ENCODE measurements at regions not wholly inside any gene's neighbourhood (a gene's known extent, or its start where the extent isn't known, plus 50 kb on each side); places are given as distances from the start of the nearest gene placed in this dataset.
"Not testable (repeated sequence)": the region's sequence is repeated elsewhere in the genome, so short reads cannot be mapped to it uniquely, and the experiment has no call there.

- not testable (repeated sequence) for H3K79me1 ChIP-seq (ENCODE audit: low read length); H3K27me3 ChIP-seq (ENCODE audit: insufficient read depth, low read length, poor library complexity); H4K8ac ChIP-seq (ENCODE audit: low read depth, low read length); H3K4me2 ChIP-seq (ENCODE audit: low read length); H2BK5ac ChIP-seq (ENCODE audit: low read length); H4K5ac ChIP-seq (ENCODE audit: low read length); H2AK5ac ChIP-seq (ENCODE audit: low read length); H2BK15ac ChIP-seq (replicated peaks; ENCODE audit: low read depth); H3K4ac ChIP-seq (ENCODE audit: low read depth, low read length); H3K56ac ChIP-seq (ENCODE audit: low read length); H3K18ac ChIP-seq (ENCODE audit: low read length); H3K23ac ChIP-seq (ENCODE audit: low read length); H2BK120ac ChIP-seq (ENCODE audit: low read depth, low read length); H3K36me3 ChIP-seq (ENCODE audit: control insufficient read depth, insufficient read depth, low read length); H3K4me1 ChIP-seq (ENCODE audit: control insufficient read depth, low read depth, low read length); H3K9ac ChIP-seq (ENCODE audit: low read length); H3K4me3 ChIP-seq (ENCODE audit: low read length); H3K79me2 ChIP-seq (ENCODE audit: control insufficient read depth, insufficient read depth, low read length)
- H3K27ac ChIP-seq (ENCODE audit: low read depth, low read length): peak overlapping the region; percentile 49
- WGBS (ENCODE audit: extremely low coverage, insufficient coverage, low lambda C conversion rate): no CpG with 5 or more reads among the region's 7 CpGs
- DNase-seq: peak; percentile 46
Observed at GRCh38 chrX:116332026-116332425, 104.4 kb upstream of the SLC6A14 start.

GRCh38 chrX:116334797-116335196 is 101.6 kb upstream of the SLC6A14 start:
- H2BK120ac ChIP-seq (ENCODE audit: low read depth, low read length); H3K4me1 ChIP-seq (ENCODE audit: control insufficient read depth, low read depth, low read length); H3K9ac ChIP-seq (ENCODE audit: low read length); H3K4me3 ChIP-seq (ENCODE audit: low read length); H2AK5ac ChIP-seq (ENCODE audit: low read length); H3K79me1 ChIP-seq (ENCODE audit: low read length); H2BK15ac ChIP-seq (replicated peaks; ENCODE audit: low read depth); H3K23ac ChIP-seq (ENCODE audit: low read length); H3K79me2 ChIP-seq (ENCODE audit: control insufficient read depth, insufficient read depth, low read length); H3K36me3 ChIP-seq (ENCODE audit: control insufficient read depth, insufficient read depth, low read length); H4K5ac ChIP-seq (ENCODE audit: low read length); H3K56ac ChIP-seq (ENCODE audit: low read length); H2BK5ac ChIP-seq (ENCODE audit: low read length); H3K27ac ChIP-seq (ENCODE audit: low read depth, low read length); H4K8ac ChIP-seq (ENCODE audit: low read depth, low read length); H3K4me2 ChIP-seq (ENCODE audit: low read length); H3K18ac ChIP-seq (ENCODE audit: low read length); H3K4ac ChIP-seq (ENCODE audit: low read depth, low read length); H3K27me3 ChIP-seq (ENCODE audit: insufficient read depth, low read length, poor library complexity): not testable (repeated sequence)
- peak; percentile 31 for DNase-seq
- WGBS (ENCODE audit: extremely low coverage, insufficient coverage, low lambda C conversion rate): no CpG with 5 or more reads among the region's 7 CpGs

GRCh38 chrX:116339407-116339806 is 97.0 kb upstream of the SLC6A14 start:
- H3K56ac ChIP-seq (ENCODE audit: low read length): no peak overlapping the region
- H4K5ac ChIP-seq (ENCODE audit: low read length): no peak overlapping the region
- H3K4me2 ChIP-seq (ENCODE audit: low read length): no peak overlapping the region
- H2BK15ac ChIP-seq (replicated peaks; ENCODE audit: low read depth): no peak overlapping the region
- H3K23ac ChIP-seq (ENCODE audit: low read length): no peak overlapping the region
- no peaks in the 10 kb centered on the region for H3K27me3 ChIP-seq (ENCODE audit: insufficient read depth, low read length, poor library complexity)
- no peaks in the 10 kb centered on the region for H3K4me1 ChIP-seq (ENCODE audit: control insufficient read depth, low read depth, low read length)
- no peaks in the 10 kb centered on the region for H3K79me1 ChIP-seq (ENCODE audit: low read length)
- H3K18ac ChIP-seq (ENCODE audit: low read length): no peak overlapping the region
- no peaks in the 10 kb centered on the region for H3K79me2 ChIP-seq (ENCODE audit: control insufficient read depth, insufficient read depth, low read length)
- no peak overlapping the region for H3K4me3 ChIP-seq (ENCODE audit: low read length)
- no peaks in the 10 kb centered on the region for H3K36me3 ChIP-seq (ENCODE audit: control insufficient read depth, insufficient read depth, low read length)
- no peak overlapping the region for H3K4ac ChIP-seq (ENCODE audit: low read depth, low read length)
- no peak overlapping the region for H2BK120ac ChIP-seq (ENCODE audit: low read depth, low read length)
- no CpG with 5 or more reads among the region's 1 CpG for WGBS (ENCODE audit: extremely low coverage, insufficient coverage, low lambda C conversion rate)
- no peak for DNase-seq
- no peak overlapping the region for H3K9ac ChIP-seq (ENCODE audit: low read length)
- H4K8ac ChIP-seq (ENCODE audit: low read depth, low read length): no peak overlapping the region
- no peak overlapping the region for H2BK5ac ChIP-seq (ENCODE audit: low read length)
- no peak overlapping the region for H2AK5ac ChIP-seq (ENCODE audit: low read length)
- H3K27ac ChIP-seq (ENCODE audit: low read depth, low read length): no peak overlapping the region

GRCh38 chrX:116342903-116343302 is 93.5 kb upstream of the SLC6A14 start:
- no CpG with 5 or more reads among the region's 4 CpGs for WGBS (ENCODE audit: extremely low coverage, insufficient coverage, low lambda C conversion rate)

GRCh38 chrX:116345958-116346357 is 90.4 kb upstream of the SLC6A14 start:
- no peak overlapping the region for H3K4ac ChIP-seq (ENCODE audit: low read depth, low read length)
- H4K8ac ChIP-seq (ENCODE audit: low read depth, low read length): no peak overlapping the region

More at GRCh38 chrX:116342903-116343302, 93.5 kb upstream of the SLC6A14 start:
- Histone ChIP-seq H3K9ac (ENCODE audit: low read length) (no peak overlapping the region), H2BK120ac (ENCODE audit: low read depth, low read length) (no peak overlapping the region), H3K4me1 (ENCODE audit: control insufficient read depth, low read depth, low read length) (no peaks in the 10 kb centered on the region), H3K27me3 (ENCODE audit: insufficient read depth, low read length, poor library complexity) (no peaks in the 10 kb centered on the region), H2AK5ac (ENCODE audit: low read length) (no peak overlapping the region), H3K4me3 (ENCODE audit: low read length) (no peak overlapping the region), H2BK5ac (ENCODE audit: low read length) (no peak overlapping the region), H3K79me1 (ENCODE audit: low read length) (no peaks in the 10 kb centered on the region), H4K5ac (ENCODE audit: low read length) (no peak overlapping the region), H3K18ac (ENCODE audit: low read length) (no peak overlapping the region), H3K36me3 (ENCODE audit: control insufficient read depth, insufficient read depth, low read length) (no peaks in the 10 kb centered on the region), H3K4me2 (ENCODE audit: low read length) (no peak overlapping the region), H3K27ac (ENCODE audit: low read depth, low read length) (no peak overlapping the region), H3K56ac (ENCODE audit: low read length) (no peak overlapping the region), H3K4ac (ENCODE audit: low read depth, low read length) (no peak overlapping the region), H3K79me2 (ENCODE audit: control insufficient read depth, insufficient read depth, low read length) (no peaks in the 10 kb centered on the region), H2BK15ac (replicated peaks; ENCODE audit: low read depth) (no peak overlapping the region), H3K23ac (ENCODE audit: low read length) (no peak overlapping the region), H4K8ac (ENCODE audit: low read depth, low read length) (no peak overlapping the region)
- DNase-seq: no peak

GRCh38 chrX:116357329-116357728 is 79.1 kb upstream of the SLC6A14 start:
- Histone ChIP-seq H2BK5ac (ENCODE audit: low read length) (no peak overlapping the region), H3K27ac (ENCODE audit: low read depth, low read length) (no peak overlapping the region), H3K4me2 (ENCODE audit: low read length) (no peak overlapping the region), H3K79me2 (ENCODE audit: control insufficient read depth, insufficient read depth, low read length) (no peaks in the 10 kb centered on the region), H3K36me3 (ENCODE audit: control insufficient read depth, insufficient read depth, low read length) (no peaks in the 10 kb centered on the region), H3K18ac (ENCODE audit: low read length) (no peak overlapping the region), H3K79me1 (ENCODE audit: low read length) (no peaks in the 10 kb centered on the region), H3K9ac (ENCODE audit: low read length) (no peak overlapping the region), H3K4me1 (ENCODE audit: control insufficient read depth, low read depth, low read length) (no peaks in the 10 kb centered on the region), H2AK5ac (ENCODE audit: low read length) (no peak overlapping the region), H4K8ac (ENCODE audit: low read depth, low read length) (no peak overlapping the region), H4K5ac (ENCODE audit: low read length) (no peak overlapping the region), H2BK120ac (ENCODE audit: low read depth, low read length) (no peak overlapping the region), H2BK15ac (replicated peaks; ENCODE audit: low read depth) (no peak overlapping the region), H3K56ac (ENCODE audit: low read length) (no peak overlapping the region), H3K4ac (ENCODE audit: low read depth, low read length) (no peak overlapping the region), H3K4me3 (ENCODE audit: low read length) (no peak overlapping the region), H3K23ac (ENCODE audit: low read length) (no peak overlapping the region), H3K27me3 (ENCODE audit: insufficient read depth, low read length, poor library complexity) (no peaks in the 10 kb centered on the region)
- no peak for DNase-seq
- no CpG with 5 or more reads among the region's 2 CpGs for WGBS (ENCODE audit: extremely low coverage, insufficient coverage, low lambda C conversion rate)

More at GRCh38 chrX:116345958-116346357, 90.4 kb upstream of the SLC6A14 start:
- no peaks in the 10 kb centered on the region for H3K79me2 ChIP-seq (ENCODE audit: control insufficient read depth, insufficient read depth, low read length)
- H2BK15ac ChIP-seq (replicated peaks; ENCODE audit: low read depth): no peak overlapping the region
- H3K56ac ChIP-seq (ENCODE audit: low read length): no peak overlapping the region
- no peak overlapping the region for H3K27ac ChIP-seq (ENCODE audit: low read depth, low read length)
- H4K5ac ChIP-seq (ENCODE audit: low read length): no peak overlapping the region
- DNase-seq: no peak
- no peak overlapping the region for H3K9ac ChIP-seq (ENCODE audit: low read length)
- no CpG with 5 or more reads among the region's 3 CpGs for WGBS (ENCODE audit: extremely low coverage, insufficient coverage, low lambda C conversion rate)
- no peak overlapping the region for H3K18ac ChIP-seq (ENCODE audit: low read length)
- H2BK5ac ChIP-seq (ENCODE audit: low read length): no peak overlapping the region
- H2AK5ac ChIP-seq (ENCODE audit: low read length): no peak overlapping the region
- no peaks in the 10 kb centered on the region for H3K27me3 ChIP-seq (ENCODE audit: insufficient read depth, low read length, poor library complexity)
- no peaks in the 10 kb centered on the region for H3K4me1 ChIP-seq (ENCODE audit: control insufficient read depth, low read depth, low read length)
- no peak overlapping the region for H3K4me3 ChIP-seq (ENCODE audit: low read length)
- no peaks in the 10 kb centered on the region for H3K36me3 ChIP-seq (ENCODE audit: control insufficient read depth, insufficient read depth, low read length)
- no peaks in the 10 kb centered on the region for H3K79me1 ChIP-seq (ENCODE audit: low read length)
- H2BK120ac ChIP-seq (ENCODE audit: low read depth, low read length): no peak overlapping the region
- H3K4me2 ChIP-seq (ENCODE audit: low read length): no peak overlapping the region
- H3K23ac ChIP-seq (ENCODE audit: low read length): no peak overlapping the region

Data from mesendoderm (in vitro differentiated cells).